Kidney tubule cell (primary cell): ENCODE measurements at regions not wholly inside any gene's neighbourhood (a gene's known extent, or its start where the extent isn't known, plus 50 kb on each side); places are given as distances from the start of the nearest gene placed in this dataset.
"Not testable (repeated sequence)": the region's sequence is repeated elsewhere in the genome, so short reads cannot be mapped to it uniquely, and the experiment has no call there.

ENCODE experiments used
- DNase-seq: peaks from one replicate; pipeline ENCODE4 v3.0.0-alpha.2; 2018; ENCODE audit warnings: low spot score

- DNase-seq, result no peak
Observed at GRCh38 chr1:47594627-47595026, 156.8 kb downstream of the FOXD2 start.

- no peak for DNase-seq
Observed at GRCh38 chr1:47596328-47596727, 158.5 kb downstream of the FOXD2 start.

GRCh38 chr1:47598357-47598756 lies 160.5 kb downstream of the FOXD2 start:
- no peak for DNase-seq

- no peak for DNase-seq
Observed at GRCh38 chr1:47599777-47600176, 161.9 kb downstream of the FOXD2 start.

GRCh38 chr1:47602491-47602890 lies 164.6 kb downstream of the FOXD2 start:
- DNase-seq, result not testable (repeated sequence)

GRCh38 chr1:47604869-47605268 lies 167.0 kb downstream of the FOXD2 start:
- DNase-seq, result not testable (repeated sequence)

- DNase-seq, result no peak
Observed at GRCh38 chr1:47608296-47608875, 170.5 kb downstream of the FOXD2 start.

- no peak for DNase-seq
Observed at GRCh38 chr1:47611992-47612391, 174.1 kb downstream of the FOXD2 start.

- DNase-seq, result no peak
Observed at GRCh38 chr1:47612819-47613218, 175.0 kb downstream of the FOXD2 start.

GRCh38 chr1:47616036-47616435 lies 178.2 kb downstream of the FOXD2 start:
- DNase-seq, result no peak

GRCh38 chr1:47616906-47617305 lies 179.1 kb downstream of the FOXD2 start:
- DNase-seq, result no peak

- DNase-seq, result no peak
Observed at GRCh38 chr1:47617381-47618221, 179.8 kb downstream of the FOXD2 start.

GRCh38 chr1:47618222-47618720 lies 180.4 kb downstream of the FOXD2 start:
- DNase-seq, result no peak

GRCh38 chr1:47618830-47619229 lies 181.0 kb downstream of the FOXD2 start:
- no peak for DNase-seq

- no peak for DNase-seq
Observed at GRCh38 chr1:47621483-47621882, 183.6 kb downstream of the FOXD2 start.

- DNase-seq, result no peak
Observed at GRCh38 chr1:47621977-47622376, 184.1 kb downstream of the FOXD2 start.

GRCh38 chr1:47622776-47623556 lies 185.1 kb downstream of the FOXD2 start:
- no peak for DNase-seq

- DNase-seq, result no peak
Observed at GRCh38 chr1:47623557-47623940, 185.7 kb downstream of the FOXD2 start.

- DNase-seq, result peak; percentile 41
Observed at GRCh38 chr1:47624531-47624930, 186.7 kb downstream of the FOXD2 start.

GRCh38 chr1:47627016-47627415 lies 189.2 kb downstream of the FOXD2 start:
- no peak for DNase-seq

- no peak for DNase-seq
Observed at GRCh38 chr1:47627471-47628370, 189.9 kb downstream of the FOXD2 start.

- no peak for DNase-seq
Observed at GRCh38 chr1:47629201-47629600, 191.4 kb downstream of the FOXD2 start.
